ENCODE measurements at regions not wholly inside any gene's neighbourhood (a gene's known extent, or its start where the extent isn't known, plus 50 kb on each side); places are given as distances from the start of the nearest gene placed in this dataset.

DNA sequence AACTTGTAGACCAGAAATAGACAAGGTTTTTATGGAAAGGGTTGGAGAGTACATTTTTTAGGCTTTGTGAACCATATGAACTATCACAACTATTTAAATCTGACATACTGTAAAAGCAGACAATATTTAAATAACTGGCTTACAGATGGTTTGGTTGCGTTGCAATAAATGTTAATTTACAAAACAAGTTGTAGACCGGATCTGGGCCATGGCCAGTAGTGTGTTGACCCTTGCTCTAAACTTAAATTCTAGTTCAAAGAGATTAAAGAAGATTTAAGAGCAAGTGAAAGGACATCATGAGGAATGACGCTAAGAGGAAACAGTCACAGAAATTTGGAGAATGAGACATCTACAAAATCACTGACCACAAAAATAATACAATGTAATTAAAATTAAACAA lies 652.7 kb downstream of the DCDC2C start:
- no peak for DNase-seq (ENCODE audit: low spot score)

DNA sequence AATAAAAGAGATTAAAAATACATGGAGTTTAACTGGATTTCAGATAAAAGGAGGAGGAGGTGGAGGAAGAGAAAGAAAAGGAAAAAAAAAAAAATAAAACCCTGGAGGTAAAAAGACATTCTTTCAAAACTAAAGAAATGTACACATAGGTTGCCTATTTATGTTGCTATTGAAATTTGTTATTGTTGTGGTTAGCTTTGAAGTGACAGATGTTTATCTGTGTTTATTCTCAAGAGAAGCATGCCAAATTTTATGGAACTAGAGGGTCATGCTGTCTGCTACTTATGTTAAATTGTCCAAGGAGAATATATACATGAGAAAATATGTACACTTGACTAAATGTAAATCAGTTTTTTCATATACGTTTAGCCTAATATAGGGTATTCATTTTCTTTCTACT lies 653.2 kb downstream of the DCDC2C start:
- DNase-seq (ENCODE audit: low spot score): no peak
- TF ChIP-seq, protein P1, sequence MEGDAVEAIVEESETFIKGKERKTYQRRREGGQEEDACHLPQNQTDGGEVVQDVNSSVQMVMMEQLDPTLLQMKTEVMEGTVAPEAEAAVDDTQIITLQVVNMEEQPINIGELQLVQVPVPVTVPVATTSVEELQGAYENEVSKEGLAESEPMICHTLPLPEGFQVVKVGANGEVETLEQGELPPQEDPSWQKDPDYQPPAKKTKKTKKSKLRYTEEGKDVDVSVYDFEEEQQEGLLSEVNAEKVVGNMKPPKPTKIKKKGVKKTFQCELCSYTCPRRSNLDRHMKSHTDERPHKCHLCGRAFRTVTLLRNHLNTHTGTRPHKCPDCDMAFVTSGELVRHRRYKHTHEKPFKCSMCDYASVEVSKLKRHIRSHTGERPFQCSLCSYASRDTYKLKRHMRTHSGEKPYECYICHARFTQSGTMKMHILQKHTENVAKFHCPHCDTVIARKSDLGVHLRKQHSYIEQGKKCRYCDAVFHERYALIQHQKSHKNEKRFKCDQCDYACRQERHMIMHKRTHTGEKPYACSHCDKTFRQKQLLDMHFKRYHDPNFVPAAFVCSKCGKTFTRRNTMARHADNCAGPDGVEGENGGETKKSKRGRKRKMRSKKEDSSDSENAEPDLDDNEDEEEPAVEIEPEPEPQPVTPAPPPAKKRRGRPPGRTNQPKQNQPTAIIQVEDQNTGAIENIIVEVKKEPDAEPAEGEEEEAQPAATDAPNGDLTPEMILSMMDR (IDR thresholded peaks at IDR 0.05; ENCODE audit: extremely low read depth, missing control alignments): no peak

More for the DNA sequence above, 652.7 kb downstream of the DCDC2C start:
- TF ChIP-seq, protein P1 (IDR thresholded peaks at IDR 0.05; ENCODE audit: extremely low read depth, missing control alignments): no peak

DNA sequence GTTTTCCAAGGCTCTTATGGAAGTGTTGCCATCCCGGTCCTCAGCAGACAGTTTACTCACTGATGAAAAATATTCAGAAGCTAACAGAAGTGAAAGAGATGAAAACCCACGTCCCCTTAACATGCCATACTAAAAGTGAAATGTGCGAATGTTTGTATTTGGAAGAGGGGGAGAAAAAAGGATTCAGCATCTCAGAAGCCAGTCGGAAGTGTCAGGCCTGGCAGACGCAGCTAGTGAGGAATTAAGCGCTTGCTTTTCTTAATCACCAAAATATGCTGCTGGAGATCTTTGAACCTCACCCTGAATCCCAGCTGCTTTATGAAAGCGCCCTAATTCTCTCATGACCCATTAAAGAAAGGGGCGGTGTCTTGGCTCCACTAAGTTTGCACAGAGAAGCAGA lies 653.7 kb downstream of the DCDC2C start:
- DNase-seq (ENCODE audit: low spot score): no peak
- TF ChIP-seq, protein P1 (IDR thresholded peaks at IDR 0.05; ENCODE audit: extremely low read depth, missing control alignments): no peak

DNA sequence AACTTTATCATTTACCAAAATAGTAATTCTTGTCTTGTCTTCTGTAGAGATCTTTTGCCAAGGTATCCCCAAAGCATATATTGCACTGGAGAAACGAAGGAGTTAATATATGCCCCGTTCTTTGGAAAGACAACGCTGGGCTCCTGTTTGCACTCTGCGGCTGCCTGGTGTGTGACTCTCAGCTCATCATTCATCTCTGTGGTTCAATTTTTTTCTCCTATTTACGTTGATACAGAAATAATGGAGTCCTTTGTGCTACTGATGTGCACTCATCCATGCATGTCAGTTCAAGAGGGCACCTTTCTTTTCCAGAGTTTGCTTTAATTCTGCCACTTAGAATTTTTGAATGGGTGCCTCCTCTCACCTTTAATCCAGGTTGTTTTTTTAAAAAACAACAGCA lies 655.5 kb downstream of the DCDC2C start:
- TF ChIP-seq, protein P1 (IDR thresholded peaks at IDR 0.05; ENCODE audit: extremely low read depth, missing control alignments): no peak
- no peak for DNase-seq (ENCODE audit: low spot score)

DNA sequence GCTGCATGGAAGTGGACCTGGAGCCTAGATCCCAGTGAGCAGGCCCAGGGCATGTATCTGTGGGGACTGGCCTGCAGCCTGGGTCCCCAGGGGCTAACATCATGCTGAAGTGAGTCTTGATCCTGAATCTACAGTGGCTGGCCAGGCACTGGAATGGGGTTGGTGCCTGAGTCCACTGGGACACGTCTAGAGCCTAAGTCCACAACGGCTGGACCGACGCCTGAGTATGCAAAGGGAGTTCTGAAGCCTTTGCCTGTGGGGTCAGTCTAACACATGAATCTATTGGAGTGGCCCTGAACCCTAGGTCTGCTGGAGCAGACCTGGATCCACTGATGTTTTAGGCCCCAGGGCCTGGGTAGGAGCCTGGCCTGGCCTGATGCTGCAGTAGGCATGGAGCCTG lies 665.5 kb downstream of the DCDC2C start:
- TF ChIP-seq, protein P1 (IDR thresholded peaks at IDR 0.05; ENCODE audit: extremely low read depth, missing control alignments): no peak
- no peak for DNase-seq (ENCODE audit: low spot score)

DNA sequence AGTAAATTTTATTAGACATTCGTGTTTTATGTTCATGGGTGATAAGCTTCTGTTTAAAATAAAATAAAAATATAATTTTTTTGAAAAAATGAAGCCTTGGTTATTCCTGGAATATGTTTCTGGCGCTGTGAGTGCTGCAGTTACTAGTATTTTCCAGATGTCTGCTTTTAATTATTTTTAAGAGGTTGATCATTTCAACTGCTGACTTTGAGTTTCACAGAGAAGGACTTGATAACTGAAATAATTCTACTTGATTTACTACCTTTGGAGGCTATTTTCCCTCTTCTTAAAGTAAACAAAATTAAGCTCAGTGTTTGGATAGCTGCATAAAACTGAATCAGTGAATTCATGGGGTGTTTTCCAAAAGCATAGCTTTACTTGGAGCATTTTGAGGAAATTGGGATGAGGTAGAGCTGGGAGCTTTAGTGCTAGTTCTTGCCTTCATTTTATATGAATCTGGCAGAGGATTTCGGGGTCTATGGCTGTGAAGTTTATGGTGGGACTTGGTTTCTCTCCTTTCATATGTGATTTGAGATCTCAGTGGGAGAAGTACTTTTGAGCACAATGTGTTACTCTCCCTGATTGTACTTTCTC lies 666.5 kb downstream of the DCDC2C start:
- TF ChIP-seq, protein P1 (IDR thresholded peaks at IDR 0.05; ENCODE audit: extremely low read depth, missing control alignments): no peak
- no peak for DNase-seq (ENCODE audit: low spot score)

DNA sequence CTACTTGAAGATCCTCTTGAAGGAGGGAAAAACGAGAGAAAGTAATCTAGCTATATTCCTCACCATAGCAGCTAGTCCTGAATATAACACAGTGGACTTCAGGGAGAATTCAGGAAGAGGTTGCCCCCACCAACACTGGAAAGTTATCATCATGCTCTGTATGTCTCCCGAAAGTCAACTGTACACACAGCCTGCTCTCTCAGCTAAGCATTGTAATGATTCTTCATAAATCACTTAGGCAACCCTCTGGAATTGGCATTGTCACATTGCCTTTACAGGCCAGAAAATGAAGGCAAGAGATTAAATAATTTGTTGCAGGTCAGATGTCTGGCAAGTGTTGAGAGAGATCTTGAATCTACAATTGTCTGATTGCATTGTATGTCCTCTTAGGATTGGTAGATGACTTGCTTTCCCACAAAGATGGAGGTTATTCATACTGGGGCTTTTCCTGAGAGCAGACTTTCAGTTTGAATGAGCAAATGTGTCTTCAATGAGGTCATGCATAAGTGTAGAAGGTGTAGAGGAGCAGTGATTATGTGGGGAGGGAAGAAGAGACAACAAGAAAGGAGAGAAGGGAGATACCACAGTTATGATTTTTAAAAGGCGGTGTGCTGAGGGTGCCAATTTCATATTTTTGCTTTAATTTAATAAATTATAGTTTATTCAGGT lies 667.2 kb downstream of the DCDC2C start:
- DNase-seq (ENCODE audit: low spot score): no peak
- TF ChIP-seq, protein P1 (IDR thresholded peaks at IDR 0.05; ENCODE audit: extremely low read depth, missing control alignments): no peak

All from GM20000 (cell line).